ENCODE measurements at regions not wholly inside any gene's neighbourhood (a gene's known extent, or its start where the extent isn't known, plus 50 kb on each side); places are given as distances from the start of the nearest gene placed in this dataset.
A peak's percentile ranks its signal among the peaks of the same experiment; 100 is the strongest.

GRCh38 chr11:126138636-126139035, 72.8 kb downstream of the RPUSD4 start:
- H2AFZ ChIP-seq (ENCODE audit: low read length): no peak overlapping the region
- no peaks in the 10 kb centered on the region for H3K36me3 ChIP-seq (ENCODE audit: control insufficient read depth, insufficient read depth, low read length)
- H3K27me3 ChIP-seq (ENCODE audit: control insufficient read depth, insufficient read depth, low read length): peaks cover 28% of the 10 kb centered on the region
- H3K4me1 ChIP-seq (ENCODE audit: control insufficient read depth, extremely low read depth, insufficient read depth, low read length): peaks cover 18% of the 10 kb centered on the region
- H3K4me3 ChIP-seq (replicated peaks in 1 of 4; ENCODE audit: control extremely low read depth in 1 of 4, insufficient read depth in 1 of 4, low read depth in 3 of 4, low read length in 4 of 4): no peak overlapping the region
- H4K20me1 ChIP-seq (ENCODE audit: control insufficient read depth, extremely low read depth, insufficient read depth, low read length): no peaks in the 10 kb centered on the region
- DNase-seq (ENCODE audit: low read depth in 2 of 2): no peak
- no peak overlapping the region for H3K4me2 ChIP-seq (ENCODE audit: extremely low read depth, insufficient read depth, low read length)
- TF ChIP-seq CTCF (conservative IDR thresholded peaks at IDR 0.05 in 1 of 2, IDR thresholded peaks at IDR 0.05 in 1 of 2; ENCODE audit: low read depth in 1 of 2, low read length in 2 of 2): no peak
- peak; percentile 56 for TF ChIP-seq EZH2 (IDR thresholded peaks at IDR 0.05; ENCODE audit: low read length, missing control alignments)
- no peaks in the 10 kb centered on the region for H3K9me3 ChIP-seq (ENCODE audit: control insufficient read depth, insufficient read depth, low read depth, low read length)
- H3K9ac ChIP-seq (ENCODE audit: insufficient read depth, low read length): no peak overlapping the region
- H3K27ac ChIP-seq (ENCODE audit: insufficient read depth, low read length): no peak overlapping the region
- H3K79me2 ChIP-seq (ENCODE audit: control insufficient read depth, insufficient read depth, low read length): no peaks in the 10 kb centered on the region

- no peak overlapping the region for H3K4me2 ChIP-seq (ENCODE audit: extremely low read depth, insufficient read depth, low read length)
- H3K9me3 ChIP-seq (ENCODE audit: control insufficient read depth, insufficient read depth, low read depth, low read length): no peaks in the 10 kb centered on the region
- no peak for DNase-seq (ENCODE audit: low read depth in 2 of 2)
- no peak overlapping the region for H3K4me3 ChIP-seq (replicated peaks in 1 of 4; ENCODE audit: control extremely low read depth in 1 of 4, insufficient read depth in 1 of 4, low read depth in 3 of 4, low read length in 4 of 4)
- H4K20me1 ChIP-seq (ENCODE audit: control insufficient read depth, extremely low read depth, insufficient read depth, low read length): no peaks in the 10 kb centered on the region
- H2AFZ ChIP-seq (ENCODE audit: low read length): no peak overlapping the region
- H3K79me2 ChIP-seq (ENCODE audit: control insufficient read depth, insufficient read depth, low read length): no peaks in the 10 kb centered on the region
- H3K9ac ChIP-seq (ENCODE audit: insufficient read depth, low read length): no peak overlapping the region
- no peaks in the 10 kb centered on the region for H3K36me3 ChIP-seq (ENCODE audit: control insufficient read depth, insufficient read depth, low read length)
- no peak overlapping the region for H3K27ac ChIP-seq (ENCODE audit: insufficient read depth, low read length)
- peaks cover 28% of the 10 kb centered on the region for H3K27me3 ChIP-seq (ENCODE audit: control insufficient read depth, insufficient read depth, low read length)
- peaks cover 18% of the 10 kb centered on the region for H3K4me1 ChIP-seq (ENCODE audit: control insufficient read depth, extremely low read depth, insufficient read depth, low read length)
- no peak for TF ChIP-seq CTCF (conservative IDR thresholded peaks at IDR 0.05 in 1 of 2, IDR thresholded peaks at IDR 0.05 in 1 of 2; ENCODE audit: low read depth in 1 of 2, low read length in 2 of 2)
- no peak for TF ChIP-seq EZH2 (IDR thresholded peaks at IDR 0.05; ENCODE audit: low read length, missing control alignments)
These were observed 74.3 kb downstream of the RPUSD4 start for GRCh38 chr11:126137136-126137535.

DNA sequence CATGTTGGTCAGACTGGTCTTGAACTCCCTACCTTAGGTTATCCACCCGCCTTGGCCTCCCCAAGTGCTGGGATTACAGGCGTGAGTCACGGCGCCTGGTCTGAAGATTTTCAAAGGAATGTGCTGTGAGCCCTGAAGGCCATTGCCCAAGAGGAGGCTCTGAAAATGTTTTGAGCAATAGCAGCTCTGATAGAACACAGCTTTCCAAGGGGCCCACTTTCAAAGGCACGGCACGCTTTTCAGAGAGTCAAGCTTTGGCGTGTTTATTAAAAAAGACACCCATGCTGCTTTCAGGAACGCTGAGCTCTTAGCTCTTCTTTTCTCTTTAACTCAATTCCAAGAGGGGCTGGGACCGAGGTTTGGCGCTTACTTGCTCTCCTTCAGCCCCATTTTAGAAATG, 73.8 kb upstream of the CDON start:
- H3K4me2 ChIP-seq (ENCODE audit: extremely low read depth, insufficient read depth, low read length): no peak overlapping the region
- no peak overlapping the region for H2AFZ ChIP-seq (ENCODE audit: low read length)
- H3K27ac ChIP-seq (ENCODE audit: insufficient read depth, low read length): no peak overlapping the region
- H3K9me3 ChIP-seq (ENCODE audit: control insufficient read depth, insufficient read depth, low read depth, low read length): no peaks in the 10 kb centered on the region
- H3K79me2 ChIP-seq (ENCODE audit: control insufficient read depth, insufficient read depth, low read length): no peaks in the 10 kb centered on the region
- no peaks in the 10 kb centered on the region for H4K20me1 ChIP-seq (ENCODE audit: control insufficient read depth, extremely low read depth, insufficient read depth, low read length)
- peak in 1 of 2 donors; percentile 95 for DNase-seq (ENCODE audit: low read depth in 2 of 2)
- H3K36me3 ChIP-seq (ENCODE audit: control insufficient read depth, insufficient read depth, low read length): no peaks in the 10 kb centered on the region
- peaks cover 18% of the 10 kb centered on the region for H3K4me1 ChIP-seq (ENCODE audit: control insufficient read depth, extremely low read depth, insufficient read depth, low read length)
- H3K9ac ChIP-seq (ENCODE audit: insufficient read depth, low read length): no peak overlapping the region
- TF ChIP-seq EZH2 (IDR thresholded peaks at IDR 0.05; ENCODE audit: low read length, missing control alignments) (no peak), CTCF (conservative IDR thresholded peaks at IDR 0.05 in 1 of 2, IDR thresholded peaks at IDR 0.05 in 1 of 2; ENCODE audit: low read depth in 1 of 2, low read length in 2 of 2) (no peak)
- peaks cover 29% of the 10 kb centered on the region for H3K27me3 ChIP-seq (ENCODE audit: control insufficient read depth, insufficient read depth, low read length)
- H3K4me3 ChIP-seq (replicated peaks in 1 of 4; ENCODE audit: control extremely low read depth in 1 of 4, insufficient read depth in 1 of 4, low read depth in 3 of 4, low read length in 4 of 4): no peak overlapping the region

All from fibroblast of lung (primary cell).